Caco-2 (cell line): ENCODE measurements at regions not wholly inside any gene's neighbourhood (a gene's known extent, or its start where the extent isn't known, plus 50 kb on each side); places are given as distances from the start of the nearest gene placed in this dataset.

Source experiments
- BruUV-seq: library from RNA; stranded (reverse); fragments of 400-500 nt; replicated peaks from 2 replicates; lab custom pipeline; 2021; lab: Mats Ljungman, UMichigan
- CTCF ChIA-PET: fragments of 300-600 bp; sonication (Branson Sonifier 250); formaldehyde crosslinking; loops from one replicate; lab custom pipeline; 2022; ENCODE audit warnings: antibody characterized with exemption; lab: Charles Lee
- POLR2A ChIA-PET: fragments of 300-600 bp; sonication (Branson Sonifier 250); formaldehyde crosslinking; loops from one replicate; lab custom pipeline; 2022; ENCODE audit warnings: antibody characterized with exemption; lab: Charles Lee
- DNase-seq, 2 experiments: peaks; one replicate each; pipeline versions ENCODE4 v3.0.0 to v3.0.0-alpha.2; 2020 to 2022
- H3K27me3 ChIP-seq: replicated peaks from 2 replicates; pipeline ENCODE4 v1.6.0; 2011; ENCODE audit warnings: low read length; ENCODE audit not compliant: control insufficient read depth, insufficient read depth
- H3K36me3 ChIP-seq: 2 replicates; pipeline ENCODE4 v1.5.1; 2011; ENCODE audit warnings: low read length; ENCODE audit not compliant: control insufficient read depth, insufficient read depth
- H3K4me1 ChIP-seq: fragments of 250-450 bp; sonication (Bioruptor Pico); 2 replicates; pipeline ENCODE4 v1.5.1; 2020; ENCODE audit warnings: mild to moderate bottlenecking
- H3K4me3 ChIP-seq: 2 replicates; pipeline ENCODE4 v1.5.1; 2011; ENCODE audit warnings: low read depth, mild to moderate bottlenecking, control low read depth, low read length
- H3K9me3 ChIP-seq: fragments of 250-450 bp; sonication (Bioruptor Pico); 2 replicates; pipeline ENCODE4 v1.5.1; 2020; ENCODE audit warnings: mild to moderate bottlenecking, moderate library complexity
- H3K27ac Mint-ChIP-seq: one replicate; pipeline ENCODE4 v1.8.0; 2022; ENCODE audit warnings: mixed read lengths; ENCODE audit not compliant: unreplicated experiment
- H3K27me3 Mint-ChIP-seq: one replicate; pipeline ENCODE4 v1.8.0; 2022; ENCODE audit warnings: mixed read lengths; ENCODE audit not compliant: insufficient read depth, unreplicated experiment
- H3K36me3 Mint-ChIP-seq: one replicate; pipeline ENCODE4 v1.8.0; 2022; ENCODE audit warnings: mild to moderate bottlenecking, mixed read lengths; ENCODE audit not compliant: insufficient read depth, unreplicated experiment
- H3K4me1 Mint-ChIP-seq: one replicate; pipeline ENCODE4 v1.8.0; 2022; ENCODE audit warnings: low read depth, mixed read lengths; ENCODE audit not compliant: unreplicated experiment
- H3K4me3 Mint-ChIP-seq: one replicate; pipeline ENCODE4 v1.8.0; 2022; ENCODE audit warnings: mild to moderate bottlenecking, moderate library complexity, mixed read lengths; ENCODE audit not compliant: unreplicated experiment
- H3K9me3 Mint-ChIP-seq: one replicate; pipeline ENCODE4 v1.8.0; 2022; ENCODE audit warnings: mixed read lengths; ENCODE audit not compliant: unreplicated experiment
- intact Hi-C: fragments of 100-400 bp; cut with micrococcal nuclease; formaldehyde crosslinking; loops from one replicate; pipeline ENCODE4 v1.10.0; 2022; ENCODE audit not compliant: unreplicated experiment
- TF ChIP-seq, protein P1 (sequence below), 2 experiments: fragments of 200-600 bp in 1 of 2; IDR thresholded peaks; 1 replicate in 1 of 2; 2 replicates in 1 of 2; pipeline versions ENCODE4 v1.5.1 to v1.8.0; 2011 to 2022; ENCODE audit warnings: antibody characterized with exemption in 1 of 2, control low read depth in 1 of 2, inconsistent platforms in 1 of 2, low read depth in 1 of 2, low read length in 1 of 2, mild to moderate bottlenecking in 1 of 2, moderate library complexity in 1 of 2; ENCODE audit not compliant: insufficient read depth in 1 of 2, severe bottlenecking in 1 of 2, unreplicated experiment in 1 of 2

DNA sequence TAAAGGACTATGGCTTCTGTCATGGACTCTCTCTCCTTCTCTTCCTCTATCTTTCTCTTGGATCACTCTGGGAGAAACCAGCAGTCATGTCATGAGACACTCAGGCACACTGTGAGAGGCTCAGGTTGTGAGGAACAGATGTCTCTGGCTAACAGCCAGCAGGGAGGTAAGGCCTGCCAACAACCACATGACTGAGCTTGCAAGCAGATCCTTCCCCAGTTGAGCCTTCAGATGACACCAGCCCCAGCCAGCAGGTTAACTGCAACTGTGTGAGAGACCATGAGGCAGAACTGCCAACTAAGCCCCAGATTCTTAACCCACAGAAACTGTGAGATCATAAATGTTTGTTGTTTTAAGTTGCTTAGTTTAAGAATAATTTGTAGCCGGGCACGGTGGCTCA lies 90.6 kb downstream of the VCPKMT start:
- POLR2A ChIA-PET = interaction anchor here (0.5 kb wide), 1 partner anchor 22 kb away, joined by 4 read pairs; no protein-coding TSS in a partner anchor
- H3K4me1 ChIP-seq = no peaks in the 10 kb centered on the region
- DNase-seq = no peak
- no peak overlapping the region for H3K27ac Mint-ChIP-seq
- peaks cover 11% of the 10 kb centered on the region for H3K9me3 Mint-ChIP-seq
- H3K4me3 Mint-ChIP-seq = no peak overlapping the region
- H3K36me3 ChIP-seq = no peaks in the 10 kb centered on the region
- TF ChIP-seq, protein P1, sequence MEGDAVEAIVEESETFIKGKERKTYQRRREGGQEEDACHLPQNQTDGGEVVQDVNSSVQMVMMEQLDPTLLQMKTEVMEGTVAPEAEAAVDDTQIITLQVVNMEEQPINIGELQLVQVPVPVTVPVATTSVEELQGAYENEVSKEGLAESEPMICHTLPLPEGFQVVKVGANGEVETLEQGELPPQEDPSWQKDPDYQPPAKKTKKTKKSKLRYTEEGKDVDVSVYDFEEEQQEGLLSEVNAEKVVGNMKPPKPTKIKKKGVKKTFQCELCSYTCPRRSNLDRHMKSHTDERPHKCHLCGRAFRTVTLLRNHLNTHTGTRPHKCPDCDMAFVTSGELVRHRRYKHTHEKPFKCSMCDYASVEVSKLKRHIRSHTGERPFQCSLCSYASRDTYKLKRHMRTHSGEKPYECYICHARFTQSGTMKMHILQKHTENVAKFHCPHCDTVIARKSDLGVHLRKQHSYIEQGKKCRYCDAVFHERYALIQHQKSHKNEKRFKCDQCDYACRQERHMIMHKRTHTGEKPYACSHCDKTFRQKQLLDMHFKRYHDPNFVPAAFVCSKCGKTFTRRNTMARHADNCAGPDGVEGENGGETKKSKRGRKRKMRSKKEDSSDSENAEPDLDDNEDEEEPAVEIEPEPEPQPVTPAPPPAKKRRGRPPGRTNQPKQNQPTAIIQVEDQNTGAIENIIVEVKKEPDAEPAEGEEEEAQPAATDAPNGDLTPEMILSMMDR (IDR thresholded peaks at IDR 0.05; ENCODE audit: insufficient read depth in 1 of 2, low read depth in 1 of 2, low read length in 1 of 2, severe bottlenecking in 1 of 2, unreplicated experiment in 1 of 2) = no peak
- H3K36me3 Mint-ChIP-seq = no peaks in the 10 kb centered on the region
- H3K4me1 Mint-ChIP-seq = peaks cover 14% of the 10 kb centered on the region
- H3K27me3 Mint-ChIP-seq = no peaks in the 10 kb centered on the region
- H3K4me3 ChIP-seq = no peak overlapping the region
- H3K9me3 ChIP-seq = peaks cover 2% of the 10 kb centered on the region; the same call in 1 of the 2 replicates
- BruUV-seq = no TSS peak
- H3K27me3 ChIP-seq = no peaks in the 10 kb centered on the region
- intact Hi-C loops = no loop called here
- CTCF ChIA-PET = no interaction called here

DNA sequence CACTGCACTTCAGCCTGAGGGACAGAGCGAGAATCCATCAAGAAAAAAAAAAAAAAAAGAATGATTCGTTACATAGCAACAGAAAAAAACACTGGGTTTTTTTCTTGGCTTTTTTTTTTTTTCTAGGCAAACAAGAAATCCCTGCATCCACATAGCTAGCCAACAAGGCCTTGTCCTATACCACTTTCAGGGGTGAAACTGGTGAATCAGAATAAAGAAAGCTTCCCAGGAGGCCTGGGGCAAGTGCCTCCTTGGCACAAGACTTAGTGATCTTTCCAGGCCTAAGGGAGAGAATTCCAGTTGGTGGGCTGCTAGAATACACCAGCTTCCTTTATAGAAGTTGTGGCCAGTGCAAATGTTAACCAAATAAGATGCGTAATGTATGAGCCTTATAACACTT lies 90.0 kb downstream of the VCPKMT start:
- Mint-ChIP-seq H3K4me1 (peaks cover 14% of the 10 kb centered on the region), H3K9me3 (peaks cover 5% of the 10 kb centered on the region), H3K27me3 (no peaks in the 10 kb centered on the region), H3K27ac (no peak overlapping the region), H3K36me3 (no peaks in the 10 kb centered on the region), H3K4me3 (no peak overlapping the region)
- H3K36me3 ChIP-seq = no peaks in the 10 kb centered on the region
- no peaks in the 10 kb centered on the region for H3K4me1 ChIP-seq
- BruUV-seq = no TSS peak
- H3K27me3 ChIP-seq = no peaks in the 10 kb centered on the region
- CTCF ChIA-PET = no interaction called here
- TF ChIP-seq, protein P1 (IDR thresholded peaks at IDR 0.05; ENCODE audit: insufficient read depth in 1 of 2, low read depth in 1 of 2, low read length in 1 of 2, severe bottlenecking in 1 of 2, unreplicated experiment in 1 of 2) = no peak
- H3K4me3 ChIP-seq = no peak overlapping the region
- H3K9me3 ChIP-seq = no peaks in the 10 kb centered on the region
- no peak for DNase-seq
- intact Hi-C loops = no loop called here
- POLR2A ChIA-PET = interaction anchor here (0.5 kb wide), 1 partner anchor 23 kb away, joined by 4 read pairs; no protein-coding TSS in a partner anchor

DNA sequence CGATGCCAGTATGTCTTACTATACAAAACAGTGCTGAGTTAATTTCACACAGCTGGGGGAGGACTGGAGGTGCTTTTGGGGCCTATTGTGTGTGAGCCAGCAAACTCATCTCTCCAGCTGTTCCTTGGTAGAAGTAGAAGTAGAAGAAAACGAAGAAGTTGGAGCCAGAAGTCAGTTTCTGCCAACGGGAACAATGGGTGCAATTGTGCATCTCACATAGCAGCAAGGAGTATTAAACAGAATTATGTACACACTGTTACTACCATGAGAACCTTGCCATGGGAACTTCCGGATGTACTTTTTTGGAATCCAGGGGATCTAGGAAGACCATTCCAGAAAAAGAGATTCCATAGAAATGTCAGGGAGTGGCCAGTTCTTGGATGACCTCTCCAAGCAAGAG lies 88.6 kb downstream of the VCPKMT start:
- H3K4me1 Mint-ChIP-seq = peaks cover 21% of the 10 kb centered on the region
- H3K36me3 Mint-ChIP-seq = no peaks in the 10 kb centered on the region
- no peak overlapping the region for H3K27ac Mint-ChIP-seq
- no TSS peak for BruUV-seq
- ChIA-PET POLR2A (no interaction called here), CTCF (no interaction called here)
- Histone ChIP-seq H3K4me3 (no peak overlapping the region), H3K4me1 (no peaks in the 10 kb centered on the region), H3K9me3 (no peaks in the 10 kb centered on the region), H3K27me3 (no peaks in the 10 kb centered on the region), H3K36me3 (no peaks in the 10 kb centered on the region)
- no peaks in the 10 kb centered on the region for H3K27me3 Mint-ChIP-seq
- H3K4me3 Mint-ChIP-seq = no peak overlapping the region
- intact Hi-C loops = no loop called here
- TF ChIP-seq, protein P1 (IDR thresholded peaks at IDR 0.05; ENCODE audit: insufficient read depth in 1 of 2, low read depth in 1 of 2, low read length in 1 of 2, severe bottlenecking in 1 of 2, unreplicated experiment in 1 of 2) = no peak
- DNase-seq = no peak
- H3K9me3 Mint-ChIP-seq = no peaks in the 10 kb centered on the region
